HepG2 (cell line): ENCODE measurements at regions not wholly inside any gene's neighbourhood (a gene's known extent, or its start where the extent isn't known, plus 50 kb on each side); places are given as distances from the start of the nearest gene placed in this dataset.

Experiments used
- CTCF ChIP-seq: sonication (generic); formaldehyde crosslinking; IDR thresholded peaks from 2 replicates; pipeline ENCODE4 v1.5.0; 2020; ENCODE audit warnings: mild to moderate bottlenecking, missing genetic modification reagents, moderate library complexity
- MAF1 ChIP-seq: sonication (generic); formaldehyde crosslinking; IDR thresholded peaks from 2 replicates; pipeline ENCODE4 v1.5.0; 2020; ENCODE audit warnings: missing genetic modification reagents, borderline replicate concordance

GRCh38 chr11:91587131-91587530 lies 637.5 kb upstream of the FAT3 start:
- TF ChIP-seq MAF1 (CRISPR knock-in tag) (no peak), CTCF (CRISPR knock-in tag) (no peak)
